GM21423 (cell line): ENCODE measurements at regions not wholly inside any gene's neighbourhood (a gene's known extent, or its start where the extent isn't known, plus 50 kb on each side); places are given as distances from the start of the nearest gene placed in this dataset.
A peak's percentile ranks its signal among the peaks of the same experiment; 100 is the strongest.

Source experiments
- ATAC-seq: cut with Tn5 transposase; IDR thresholded peaks from one replicate; pipeline ENCODE4 v1.9.1; 2021; ENCODE audit warnings: mild to moderate bottlenecking, moderate library complexity; ENCODE audit not compliant: unreplicated experiment

- peak; percentile 46 for ATAC-seq
These were observed 100.8 kb downstream of the PPM1A start for GRCh38 chr14:60349663-60350365.

GRCh38 chr14:60350366-60350720 is 101.3 kb downstream of the PPM1A start:
- ATAC-seq = no peak

GRCh38 chr14:60353420-60353819 is 104.4 kb downstream of the PPM1A start:
- ATAC-seq = no peak

- no peak for ATAC-seq
These were observed 106.7 kb downstream of the PPM1A start for GRCh38 chr14:60355768-60356167.

- ATAC-seq = no peak
These were observed 107.4 kb downstream of the PPM1A start for GRCh38 chr14:60356386-60356785.

- no peak for ATAC-seq
These were observed 108.0 kb downstream of the PPM1A start for GRCh38 chr14:60356906-60357550.

GRCh38 chr14:60357551-60358149 is 108.6 kb downstream of the PPM1A start:
- ATAC-seq = no peak

- no peak for ATAC-seq
These were observed 114.3 kb downstream of the PPM1A start for GRCh38 chr14:60363275-60363674.

GRCh38 chr14:60363687-60364086 is 114.7 kb downstream of the PPM1A start:
- no peak for ATAC-seq

- ATAC-seq = no peak
These were observed 104.0 kb downstream of the C14orf39 start for GRCh38 chr14:60381909-60382308.
